Pancreas (tissue), 10 donors: ENCODE measurements at regions not wholly inside any gene's neighbourhood (a gene's known extent, or its start where the extent isn't known, plus 50 kb on each side); places are given as distances from the start of the nearest gene placed in this dataset.

Experiments used
- ATAC-seq, 4 donors: fragments of 200-7000 bp; cut with Tn5 transposase; one replicate each; pipeline versions ENCODE4 v1.8.0 to v1.9.1; 2020; ENCODE audit warnings: mild to moderate bottlenecking in 4 of 4, moderate library complexity in 4 of 4
- DNase-seq, 6 donors: peaks; one replicate each; pipeline ENCODE4 v3.0.0-alpha.2; 2020
- FAIRE-seq: peaks from 2 replicates; lab custom pipeline; 2012; peaks lifted over from hg19 to GRCh38; lab: Jason Lieb, UNC
- H3K27ac ChIP-seq, 4 donors: fragments of 200-600 bp; sonication (generic); 1 replicate in 3 of 4; 2 replicates in 1 of 4; pipeline versions ENCODE4 v1.5.0 to v1.8.0; 2020
- H3K27me3 ChIP-seq, 4 donors: fragments of 200-600 bp; one replicate each; pipeline ENCODE4 v1.8.0; 2021
- H3K36me3 ChIP-seq, 3 donors: fragments of 200-600 bp; sonication (generic) in 1 of 3; one replicate each; pipeline versions ENCODE4 v1.5.0 to v1.8.0; 2020 to 2021
- H3K4me1 ChIP-seq, 3 donors: fragments of 200-600 bp; one replicate each; pipeline ENCODE4 v1.8.0; 2021
- H3K4me3 ChIP-seq, 4 donors: fragments of 200-600 bp; sonication (generic) in 2 of 4; one replicate each; pipeline versions ENCODE4 v1.5.0 to v1.8.0; 2020 to 2021
- H3K9me3 ChIP-seq, 4 donors: fragments of 200-600 bp; one replicate each; pipeline ENCODE4 v1.8.0; 2021
- WGBS, 2 donors: extraction: QIAGEN DNeasy Blood & Tissue Kit; methylation state at CpG; one replicate each; pipeline ENCODE4 v1.1.7; 2013; 5-methylcytosine and 5-hydroxymethylcytosine counted together
- intact Hi-C, 3 donors: fragments of 100-400 bp; cut with DNase I; formaldehyde crosslinking; loops; one replicate each; pipeline versions ENCODE4 v1.11.1 to v1.14.2; 2022
- TF ChIP-seq, protein P1 (sequence below), 4 donors: fragments of 200-600 bp; sonication (generic) in 3 of 4; IDR thresholded peaks; one replicate each; pipeline versions ENCODE4 v1.5.0 to v1.8.0; 2021; ENCODE audit warnings: antibody characterized with exemption in 4 of 4
- donor health status: healthy with polysubstance abuse.
- donor health status: DM: no; HTN: no; CAD: no; lungs with moderate emphysema.
- donor health status: DM: no; HTN: no; CAD: no.
- donor health status: control.
- donor health status: control.
- donor health status: Bipolar disorder and iron deficiency.
- donor health status: DM: yes; HTN: yes; CAD: no.
- donor health status: DM: no; HTN: no; CAD: no.
- donor health status: DM: no; HTN: no; CAD: no.
- donor health status: DM: yes; HTN: yes; CAD: no.

DNA sequence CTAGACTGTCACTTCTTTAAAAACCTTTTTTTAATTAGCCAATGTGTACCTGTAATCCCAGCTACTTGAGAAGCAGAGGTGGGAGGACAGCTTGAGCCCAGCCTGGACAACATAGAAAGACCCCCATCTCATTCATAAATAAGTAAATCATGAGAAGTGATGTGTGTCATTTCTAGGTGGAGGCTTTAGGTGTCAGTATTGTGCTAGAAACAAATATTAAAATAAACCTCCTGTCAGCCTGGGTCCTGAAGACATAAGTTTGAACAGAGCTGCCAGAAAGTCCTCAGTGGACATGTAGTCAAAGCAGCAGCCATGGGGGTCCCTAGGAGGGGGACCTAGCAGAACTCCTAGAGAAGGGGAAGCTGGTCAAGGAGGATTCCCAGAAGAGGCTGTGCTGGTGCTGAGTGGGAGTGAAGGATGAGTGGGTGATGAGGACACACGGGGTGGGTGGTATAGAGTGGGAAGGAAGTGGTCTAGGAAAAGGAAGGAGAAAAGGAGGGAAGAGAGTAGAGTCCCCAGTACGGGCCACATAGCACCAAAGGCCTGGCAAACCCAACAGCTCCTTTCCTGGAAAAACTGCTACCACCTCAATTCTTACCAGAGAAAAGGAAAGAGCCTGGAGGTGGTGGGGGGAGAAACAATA, 316.6 kb upstream of the NCKAP5 start:
- Histone ChIP-seq H3K27me3 (no peaks in the 10 kb centered on the region), H3K4me3 (no peak overlapping the region), H3K27ac (no peak overlapping the region), H3K4me1 (no peaks in the 10 kb centered on the region), H3K36me3 (no peaks in the 10 kb centered on the region), H3K9me3 (no peaks in the 10 kb centered on the region)
- FAIRE-seq (no peak), DNase-seq (no peak), ATAC-seq (no peak)
- intact Hi-C loops = no loop called here
- TF ChIP-seq, protein P1, sequence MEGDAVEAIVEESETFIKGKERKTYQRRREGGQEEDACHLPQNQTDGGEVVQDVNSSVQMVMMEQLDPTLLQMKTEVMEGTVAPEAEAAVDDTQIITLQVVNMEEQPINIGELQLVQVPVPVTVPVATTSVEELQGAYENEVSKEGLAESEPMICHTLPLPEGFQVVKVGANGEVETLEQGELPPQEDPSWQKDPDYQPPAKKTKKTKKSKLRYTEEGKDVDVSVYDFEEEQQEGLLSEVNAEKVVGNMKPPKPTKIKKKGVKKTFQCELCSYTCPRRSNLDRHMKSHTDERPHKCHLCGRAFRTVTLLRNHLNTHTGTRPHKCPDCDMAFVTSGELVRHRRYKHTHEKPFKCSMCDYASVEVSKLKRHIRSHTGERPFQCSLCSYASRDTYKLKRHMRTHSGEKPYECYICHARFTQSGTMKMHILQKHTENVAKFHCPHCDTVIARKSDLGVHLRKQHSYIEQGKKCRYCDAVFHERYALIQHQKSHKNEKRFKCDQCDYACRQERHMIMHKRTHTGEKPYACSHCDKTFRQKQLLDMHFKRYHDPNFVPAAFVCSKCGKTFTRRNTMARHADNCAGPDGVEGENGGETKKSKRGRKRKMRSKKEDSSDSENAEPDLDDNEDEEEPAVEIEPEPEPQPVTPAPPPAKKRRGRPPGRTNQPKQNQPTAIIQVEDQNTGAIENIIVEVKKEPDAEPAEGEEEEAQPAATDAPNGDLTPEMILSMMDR (IDR thresholded peaks at IDR 0.05) = no peak
- 62 to 70% methylated on average over 2 of the region's 2 CpGs for WGBS, 2 donors

DNA sequence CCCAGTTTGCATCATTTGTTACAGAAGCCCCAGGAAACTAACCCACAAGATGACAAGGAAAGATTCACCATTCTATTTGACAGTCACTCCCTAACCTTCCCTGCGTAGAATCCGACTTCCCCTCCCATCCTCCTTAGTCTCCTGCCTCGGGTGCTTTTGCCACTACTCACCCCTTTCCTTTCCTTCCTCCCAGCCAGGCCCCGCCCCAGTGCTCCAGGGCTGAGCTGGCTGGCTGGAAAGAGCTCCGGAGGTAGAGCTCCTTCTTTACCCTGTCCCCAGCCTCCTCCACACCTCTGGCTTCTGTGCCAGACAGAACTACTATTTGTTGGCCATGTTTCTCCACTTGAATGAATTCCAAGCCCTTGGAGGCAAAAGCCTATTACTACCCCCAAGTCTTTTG, 317.6 kb upstream of the NCKAP5 start:
- no peaks in the 10 kb centered on the region for H3K4me1 ChIP-seq
- no peaks in the 10 kb centered on the region for H3K36me3 ChIP-seq
- no peak for DNase-seq
- H3K9me3 ChIP-seq = no peaks in the 10 kb centered on the region
- FAIRE-seq = no peak
- TF ChIP-seq, protein P1 (IDR thresholded peaks at IDR 0.05) = no peak
- peak; percentile 23 to 57 (median 33) for ATAC-seq
- H3K27me3 ChIP-seq = no peaks in the 10 kb centered on the region
- no peak overlapping the region for H3K4me3 ChIP-seq
- no peak overlapping the region for H3K27ac ChIP-seq
- WGBS, 2 donors = 46 to 57% methylated on average over 5 of the region's 5 CpGs
- intact Hi-C loops = no loop called here

DNA sequence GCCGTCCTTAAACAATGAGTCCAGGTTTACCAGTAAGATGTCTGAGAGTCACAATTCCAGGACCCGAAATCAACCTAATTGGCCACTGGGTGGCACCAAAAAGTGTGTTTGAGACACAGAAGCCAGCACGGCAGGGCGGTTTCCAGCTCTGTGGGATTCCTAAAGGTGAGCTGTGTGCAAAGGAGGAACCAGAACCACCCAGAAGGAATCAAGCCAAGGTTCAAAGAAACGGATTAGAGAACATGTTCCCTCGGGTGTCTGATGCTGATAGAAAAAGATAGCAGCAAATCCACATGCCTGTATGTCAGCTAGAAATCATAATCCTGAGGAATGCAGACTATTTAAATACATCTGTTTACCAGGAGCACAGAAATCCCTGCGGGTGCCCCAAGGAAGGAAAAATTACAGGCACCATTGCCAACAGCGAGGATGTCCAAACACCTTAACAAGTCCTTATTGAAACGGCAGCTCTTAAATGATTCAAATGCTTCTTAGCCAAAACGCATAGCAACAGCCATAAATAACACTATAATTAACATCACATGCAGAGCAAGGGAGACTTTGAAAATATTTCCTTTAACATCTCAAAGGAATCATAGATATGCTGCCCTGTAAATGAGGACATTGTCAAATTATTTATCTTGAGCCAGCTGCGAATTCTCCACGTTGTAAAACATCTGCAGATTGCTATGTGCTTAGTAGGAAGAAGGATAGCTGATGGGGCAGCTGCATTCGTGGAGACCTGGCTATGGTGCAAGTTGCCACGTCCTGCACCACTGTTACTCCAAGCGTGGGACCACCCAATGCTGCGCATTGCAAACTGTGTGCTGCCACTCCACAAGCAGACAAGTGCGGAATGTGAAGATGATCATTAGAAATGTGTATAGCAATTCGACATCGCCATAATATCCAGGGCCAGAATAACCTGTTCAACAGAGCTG, 318.7 kb upstream of the NCKAP5 start:
- no peak overlapping the region for H3K27ac ChIP-seq
- 32 to 37% methylated on average over 19 of the region's 19 CpGs for WGBS, 2 donors
- DNase-seq (peak; percentile 49 to 76 (median 69)), ATAC-seq (peak; percentile 85 to 99 (median 94)), FAIRE-seq (no peak)
- no peak overlapping the region for H3K4me3 ChIP-seq
- no peaks in the 10 kb centered on the region for H3K27me3 ChIP-seq
- no peaks in the 10 kb centered on the region for H3K9me3 ChIP-seq
- intact Hi-C loops = no loop called here
- H3K4me1 ChIP-seq = no peaks in the 10 kb centered on the region
- TF ChIP-seq, protein P1 (IDR thresholded peaks at IDR 0.05) = peak; percentile 25 to 51 (median 42)
- no peaks in the 10 kb centered on the region for H3K36me3 ChIP-seq

DNA sequence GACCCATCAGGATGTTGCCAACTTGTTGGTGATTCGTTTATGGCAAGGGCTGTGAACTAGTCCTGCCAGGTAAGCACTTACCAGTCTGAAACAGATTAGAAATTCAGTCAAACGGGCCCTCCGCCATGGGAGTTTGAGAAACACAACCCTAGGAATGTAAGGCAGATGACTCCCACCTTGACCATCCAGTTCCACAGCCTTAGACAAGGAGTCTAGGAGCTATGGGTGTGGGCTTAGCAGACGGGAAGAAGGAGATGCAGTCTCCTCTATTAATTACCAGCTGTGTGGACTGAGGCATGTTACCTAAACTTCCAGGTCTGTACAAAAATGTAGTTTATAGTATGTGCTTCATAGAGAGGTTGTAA, 319.4 kb upstream of the NCKAP5 start:
- ATAC-seq (no peak), FAIRE-seq (no peak), DNase-seq (no peak)

More for the DNA sequence above, 319.4 kb upstream of the NCKAP5 start:
- Histone ChIP-seq H3K27ac (no peak overlapping the region), H3K4me3 (no peak overlapping the region), H3K36me3 (no peaks in the 10 kb centered on the region), H3K9me3 (no peaks in the 10 kb centered on the region), H3K4me1 (no peaks in the 10 kb centered on the region), H3K27me3 (no peaks in the 10 kb centered on the region)
- 59 to 72% methylated on average over 4 of the region's 4 CpGs for WGBS, 2 donors
- TF ChIP-seq, protein P1 (IDR thresholded peaks at IDR 0.05) = no peak
- intact Hi-C loops = no loop called here
